CD14-positive monocyte (primary cell): ENCODE measurements at regions not wholly inside any gene's neighbourhood (a gene's known extent, or its start where the extent isn't known, plus 50 kb on each side); places are given as distances from the start of the nearest gene placed in this dataset.

Experiments
- DNase-seq, 3 donors: peaks; one replicate each; pipeline ENCODE4 v3.0.0-alpha.2; 2011 to 2022
- H2AFZ ChIP-seq: 2 replicates; pipeline ENCODE4 v1.6.0; 2012; ENCODE audit warnings: mild to moderate bottlenecking, low read depth, low read length, inconsistent platforms; ENCODE audit not compliant: insufficient read depth, poor library complexity, severe bottlenecking
- H3K27ac ChIP-seq, 2 donors: 1 replicate in 1 of 2; 2 replicates in 1 of 2; pipeline ENCODE4 v1.5.1; 2012 to 2013; ENCODE audit warnings: low read length in 2 of 2, control low read depth in 1 of 2, inconsistent platforms in 1 of 2, low read depth in 1 of 2, mild to moderate bottlenecking in 1 of 2
- H3K27me3 ChIP-seq, 2 donors: one replicate each; pipeline versions ENCODE4 v1.6.0 to v1.6.1; 2011 to 2013; ENCODE audit warnings: low read length in 2 of 2; ENCODE audit not compliant: control insufficient read depth in 2 of 2, insufficient read depth in 2 of 2
- H3K36me3 ChIP-seq, 2 donors: replicated peaks in 1 of 2; 1 replicate in 1 of 2; 2 replicates in 1 of 2; pipeline versions ENCODE4 v1.5.1 to v1.6.1; 2012 to 2013; ENCODE audit warnings: low read length in 2 of 2, control low read depth in 1 of 2, inconsistent platforms in 1 of 2, mild to moderate bottlenecking in 1 of 2; ENCODE audit not compliant: insufficient read depth in 2 of 2, control insufficient read depth in 1 of 2
- H3K4me1 ChIP-seq, 2 donors: 1 replicate in 1 of 2; 2 replicates in 1 of 2; pipeline versions ENCODE4 v1.5.1 to v1.6.1; 2012 to 2013; ENCODE audit warnings: low read length in 2 of 2, control low read depth in 1 of 2, inconsistent platforms in 1 of 2, mild to moderate bottlenecking in 1 of 2, moderate library complexity in 1 of 2; ENCODE audit not compliant: insufficient read depth in 2 of 2, control insufficient read depth in 1 of 2
- H3K4me2 ChIP-seq: replicated peaks from 2 replicates; pipeline ENCODE3; 2012; ENCODE audit warnings: low read length, moderate library complexity, mild to moderate bottlenecking; ENCODE audit not compliant: poor library complexity, severe bottlenecking; ENCODE audit errors: extremely low read depth
- H3K4me3 ChIP-seq, 3 experiments: fragments of 200-600 bp in 1 of 3; sonication (generic) in 1 of 3; replicated peaks in 1 of 3; 1 replicate in 2 of 3; 2 replicates in 1 of 3; pipeline ENCODE4 v1.5.1; 2011 to 2013; ENCODE audit warnings: low read length in 3 of 3, mild to moderate bottlenecking in 3 of 3, control low read depth in 2 of 3, low read depth in 2 of 3, inconsistent platforms in 1 of 3, moderate library complexity in 1 of 3
- H3K79me2 ChIP-seq: 2 replicates; pipeline ENCODE4 v1.6.0; 2012; ENCODE audit warnings: mild to moderate bottlenecking, control low read depth, inconsistent platforms, low read length, moderate library complexity; ENCODE audit not compliant: insufficient read depth
- H3K9ac ChIP-seq: 2 replicates; pipeline ENCODE4 v1.6.0; 2017; ENCODE audit warnings: low read length, mild to moderate bottlenecking; ENCODE audit not compliant: insufficient read depth, poor library complexity, severe bottlenecking
- H3K9me3 ChIP-seq, 2 donors: replicated peaks in 1 of 2; 1 replicate in 1 of 2; 2 replicates in 1 of 2; pipeline versions ENCODE4 v1.5.1 to v1.6.1; 2012 to 2013; ENCODE audit warnings: low read length in 2 of 2, control low read depth in 1 of 2; ENCODE audit not compliant: control insufficient read depth in 1 of 2, insufficient read depth in 1 of 2
- H4K20me1 ChIP-seq: 2 replicates; pipeline ENCODE4 v1.6.0; 2012; ENCODE audit warnings: mild to moderate bottlenecking, low read length, control low read depth, moderate library complexity; ENCODE audit not compliant: insufficient read depth
- H3K27ac Mint-ChIP-seq, 7 donors: one replicate each; pipeline ENCODE4 v1.8.0; 2020; ENCODE audit warnings: mild to moderate bottlenecking in 7 of 7, mixed read lengths in 7 of 7, moderate library complexity in 6 of 7, inconsistent platforms in 2 of 7
- H3K27me3 Mint-ChIP-seq, 3 donors: one replicate each; pipeline ENCODE4 v1.8.0; 2021 to 2022; ENCODE audit warnings: low read depth in 3 of 3, mild to moderate bottlenecking in 3 of 3, mixed read lengths in 3 of 3, moderate library complexity in 3 of 3, inconsistent platforms in 1 of 3
- H3K36me3 Mint-ChIP-seq, 2 donors: one replicate each; pipeline ENCODE4 v1.8.0; 2020; ENCODE audit warnings: mixed read lengths in 2 of 2, inconsistent platforms in 1 of 2, mild to moderate bottlenecking in 1 of 2
- H3K4me1 Mint-ChIP-seq: one replicate; pipeline ENCODE4 v1.8.0; 2020; ENCODE audit warnings: mild to moderate bottlenecking, mixed read lengths
- H3K4me3 Mint-ChIP-seq, 2 donors: one replicate each; pipeline ENCODE4 v1.8.0; 2020; ENCODE audit warnings: mild to moderate bottlenecking in 2 of 2, mixed read lengths in 2 of 2, moderate library complexity in 1 of 2
- H3K9me3 Mint-ChIP-seq, 7 donors: one replicate each; pipeline ENCODE4 v1.8.0; 2020 to 2022; ENCODE audit warnings: mixed read lengths in 7 of 7, mild to moderate bottlenecking in 6 of 7, moderate library complexity in 6 of 7, inconsistent platforms in 2 of 7
- CTCF ChIP-seq: fragments of 200-600 bp; IDR thresholded peaks from one replicate; pipeline ENCODE4 v1.8.0; 2022; ENCODE audit warnings: antibody characterized with exemption, mild to moderate bottlenecking
- WGBS: methylation state at CpG from one replicate; pipeline ENCODE4 v1.1.5; 2013; ENCODE audit warnings: missing lambda C conversion rate; ENCODE audit not compliant: insufficient coverage; 5-methylcytosine and 5-hydroxymethylcytosine counted together
- intact Hi-C, 2 donors: fragments of 100-400 bp; cut with micrococcal nuclease; formaldehyde crosslinking; loops; one replicate each; pipeline versions ENCODE4 v1.15.0 to v1.15.1; 2023

GRCh38 chr2:236802862-236803261 lies 233.2 kb downstream of the ACKR3 start:
- Histone ChIP-seq H3K79me2 (no peaks in the 10 kb centered on the region), H3K4me1 (peaks cover 0 to 5% of the 10 kb centered on the region in 2 donors), H3K27me3 (peaks cover 3 to 18% of the 10 kb centered on the region in 2 donors), H3K36me3 (no peaks in the 10 kb centered on the region), H3K4me3 (no peak overlapping the region), H3K9me3 (peaks cover 15% of the 10 kb centered on the region in 2 donors), H3K9ac (no peak overlapping the region), H3K4me2 (no peak overlapping the region), H4K20me1 (no peaks in the 10 kb centered on the region), H2AFZ (no peak overlapping the region), H3K27ac (no peak overlapping the region)
- no peak overlapping the region for H3K27ac Mint-ChIP-seq
- H3K4me3 Mint-ChIP-seq = peak overlapping the region in 1 of 2 donors; percentile 16
- H3K36me3 Mint-ChIP-seq = no peaks in the 10 kb centered on the region
- TF ChIP-seq CTCF = no peak
- H3K9me3 Mint-ChIP-seq = peaks cover 3 to 18% (median 13%) of the 10 kb centered on the region in 7 donors
- intact Hi-C loops = no loop called here
- DNase-seq = no peak
- 93% methylated on average over 5 of the region's 6 CpGs for WGBS
- peaks cover 16 to 38% (median 28%) of the 10 kb centered on the region in 3 donors for H3K27me3 Mint-ChIP-seq
- H3K4me1 Mint-ChIP-seq = peaks cover 6% of the 10 kb centered on the region

GRCh38 chr2:236803621-236804020 lies 234.0 kb downstream of the ACKR3 start:
- Mint-ChIP-seq H3K36me3 (peaks cover 0 to 2% of the 10 kb centered on the region in 2 donors), H3K4me1 (peaks cover 6% of the 10 kb centered on the region), H3K27ac (no peak overlapping the region), H3K27me3 (peaks cover 16 to 36% (median 33%) of the 10 kb centered on the region in 3 donors), H3K4me3 (no peak overlapping the region), H3K9me3 (peaks cover 8 to 26% (median 21%) of the 10 kb centered on the region in 7 donors)
- no peak overlapping the region for H2AFZ ChIP-seq
- H3K27me3 ChIP-seq = peaks cover 3 to 18% of the 10 kb centered on the region in 2 donors
- no peak overlapping the region for H3K4me2 ChIP-seq
- peaks cover 22 to 23% of the 10 kb centered on the region in 2 donors for H3K9me3 ChIP-seq
- H3K4me3 ChIP-seq = no peak overlapping the region
- 79% methylated on average over 18 of the region's 20 CpGs for WGBS
- no peak for TF ChIP-seq CTCF
- no peaks in the 10 kb centered on the region for H3K79me2 ChIP-seq
- no peaks in the 10 kb centered on the region for H4K20me1 ChIP-seq
- H3K9ac ChIP-seq = no peak overlapping the region
- H3K36me3 ChIP-seq = no peaks in the 10 kb centered on the region
- peaks cover 0 to 5% of the 10 kb centered on the region in 2 donors for H3K4me1 ChIP-seq
- no peak for DNase-seq
- no peak overlapping the region for H3K27ac ChIP-seq
- intact Hi-C loops = no loop called here
